ENCODE measurements at regions not wholly inside any gene's neighbourhood (a gene's known extent, or its start where the extent isn't known, plus 50 kb on each side); places are given as distances from the start of the nearest gene placed in this dataset.

DNA sequence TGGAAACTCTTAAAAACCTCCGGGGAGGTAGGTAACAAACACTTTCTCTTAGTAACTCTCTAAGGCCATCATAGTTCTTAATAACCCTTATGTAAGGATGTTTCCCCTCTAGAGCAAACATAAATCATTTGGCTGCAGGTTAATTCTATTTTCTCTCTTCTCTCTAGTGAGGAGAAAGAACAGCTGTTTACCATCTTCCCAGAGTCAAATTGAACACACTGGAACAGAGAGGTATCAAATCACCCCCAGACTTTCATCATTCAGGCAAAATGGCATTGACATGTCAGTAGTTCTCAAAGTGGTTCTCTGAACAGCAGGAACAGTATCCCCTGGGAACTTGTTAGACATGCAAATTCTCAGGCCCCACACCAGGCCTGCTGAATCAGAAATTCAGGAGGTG lies 240.7 kb downstream of the MEIS1 start:
- CTCF ChIA-PET: no interaction called here
- intact Hi-C loops (cut with micrococcal nuclease): no loop called here
- Mint-ChIP-seq H3K27me3 (ENCODE audit: low read depth) (peaks cover 6% of the 10 kb centered on the region), H3K36me3 (ENCODE audit: low read depth) (no peaks in the 10 kb centered on the region), H3K4me1 (ENCODE audit: low read depth) (no peaks in the 10 kb centered on the region), H3K9me3 (no peaks in the 10 kb centered on the region), H3K4me3 (no peak overlapping the region), H3K27ac (no peak overlapping the region)
- no peak for DNase-seq

DNA sequence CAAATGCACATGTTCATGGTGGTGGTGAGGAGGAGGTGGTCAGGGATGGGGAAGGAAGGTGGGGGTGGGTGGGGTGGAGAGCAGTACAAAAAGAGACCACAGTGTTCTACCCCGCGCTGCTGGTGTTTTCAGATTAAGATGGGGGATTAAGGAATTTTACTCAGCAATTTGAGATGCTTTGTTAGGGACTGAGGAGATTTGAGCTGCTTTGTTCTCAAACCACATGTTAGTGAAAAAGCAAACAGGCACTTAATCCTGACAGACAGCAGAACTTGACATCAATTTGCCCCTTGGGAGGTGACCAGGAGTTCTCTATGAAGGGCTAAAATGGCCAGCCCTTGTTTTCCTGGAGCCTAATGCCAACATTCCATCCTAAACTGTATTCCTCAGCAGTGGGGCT lies 244.5 kb downstream of the MEIS1 start:
- Mint-ChIP-seq H3K27ac (no peak overlapping the region), H3K4me1 (ENCODE audit: low read depth) (no peaks in the 10 kb centered on the region), H3K9me3 (no peaks in the 10 kb centered on the region), H3K27me3 (ENCODE audit: low read depth) (no peaks in the 10 kb centered on the region), H3K36me3 (ENCODE audit: low read depth) (no peaks in the 10 kb centered on the region), H3K4me3 (no peak overlapping the region)
- CTCF ChIA-PET: no interaction called here
- no peak for DNase-seq
- intact Hi-C loops (cut with micrococcal nuclease): no loop called here

- intact Hi-C loops (cut with micrococcal nuclease): no loop called here
- H3K4me1 Mint-ChIP-seq (ENCODE audit: low read depth): no peaks in the 10 kb centered on the region
- CTCF ChIA-PET: interaction anchor here (0.7 kb wide), 1 partner anchor 41 kb away, joined by 3 read pairs; no protein-coding TSS in a partner anchor
These were observed 247.6 kb downstream of the MEIS1 start for GRCh38 chr2:66682476-66682875.

GRCh38 chr2:66683064-66683463 lies 248.1 kb downstream of the MEIS1 start:
- intact Hi-C loops (cut with micrococcal nuclease): no loop called here
- H3K4me1 Mint-ChIP-seq (ENCODE audit: low read depth): no peaks in the 10 kb centered on the region
- H3K27ac Mint-ChIP-seq: no peak overlapping the region
- no peak overlapping the region for H3K4me3 Mint-ChIP-seq
- CTCF ChIA-PET: interaction anchor here (0.7 kb wide), 1 partner anchor 41 kb away, joined by 3 read pairs; no protein-coding TSS in a partner anchor
- no peaks in the 10 kb centered on the region for H3K9me3 Mint-ChIP-seq
- no peaks in the 10 kb centered on the region for H3K36me3 Mint-ChIP-seq (ENCODE audit: low read depth)
- DNase-seq: no peak
- H3K27me3 Mint-ChIP-seq (ENCODE audit: low read depth): no peaks in the 10 kb centered on the region

More at GRCh38 chr2:66682476-66682875, 247.6 kb downstream of the MEIS1 start:
- H3K4me3 Mint-ChIP-seq: no peak overlapping the region
- no peaks in the 10 kb centered on the region for H3K9me3 Mint-ChIP-seq
- no peaks in the 10 kb centered on the region for H3K36me3 Mint-ChIP-seq (ENCODE audit: low read depth)
- no peaks in the 10 kb centered on the region for H3K27me3 Mint-ChIP-seq (ENCODE audit: low read depth)
- no peak overlapping the region for H3K27ac Mint-ChIP-seq
- no peak for DNase-seq

- H3K9me3 Mint-ChIP-seq: no peaks in the 10 kb centered on the region
- H3K4me1 Mint-ChIP-seq (ENCODE audit: low read depth): no peaks in the 10 kb centered on the region
These were observed 248.7 kb downstream of the MEIS1 start for GRCh38 chr2:66683599-66683998.

DNA sequence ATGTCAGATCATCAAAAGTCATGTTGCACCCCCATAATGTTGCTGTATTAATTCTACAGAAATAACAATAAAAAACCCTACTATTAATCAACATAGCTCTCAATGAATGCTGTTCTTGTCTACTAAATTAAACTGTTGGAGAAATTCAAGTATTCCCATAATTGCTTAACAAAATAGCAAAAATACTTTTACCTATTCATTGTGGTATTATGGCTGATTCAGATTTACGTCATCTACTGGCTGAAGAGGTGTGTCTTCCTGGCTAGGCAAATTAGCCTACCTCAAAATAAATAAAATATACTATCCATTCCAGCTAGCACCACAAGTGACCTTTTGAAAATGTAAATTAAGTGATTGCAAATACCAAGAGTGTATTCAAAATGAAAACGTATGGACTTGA lies 249.4 kb downstream of the MEIS1 start:
- Mint-ChIP-seq H3K4me1 (ENCODE audit: low read depth) (no peaks in the 10 kb centered on the region), H3K27me3 (ENCODE audit: low read depth) (no peaks in the 10 kb centered on the region), H3K27ac (no peak overlapping the region), H3K4me3 (no peak overlapping the region), H3K36me3 (ENCODE audit: low read depth) (no peaks in the 10 kb centered on the region), H3K9me3 (no peaks in the 10 kb centered on the region)
- CTCF ChIA-PET: no interaction called here
- intact Hi-C loops (cut with micrococcal nuclease): no loop called here
- no peak for DNase-seq

More at GRCh38 chr2:66683599-66683998, 248.7 kb downstream of the MEIS1 start:
- no peaks in the 10 kb centered on the region for H3K36me3 Mint-ChIP-seq (ENCODE audit: low read depth)
- no peak overlapping the region for H3K4me3 Mint-ChIP-seq
- intact Hi-C loops (cut with micrococcal nuclease): no loop called here
- DNase-seq: no peak
- H3K27ac Mint-ChIP-seq: no peak overlapping the region
- CTCF ChIA-PET: no interaction called here
- no peaks in the 10 kb centered on the region for H3K27me3 Mint-ChIP-seq (ENCODE audit: low read depth)

DNA sequence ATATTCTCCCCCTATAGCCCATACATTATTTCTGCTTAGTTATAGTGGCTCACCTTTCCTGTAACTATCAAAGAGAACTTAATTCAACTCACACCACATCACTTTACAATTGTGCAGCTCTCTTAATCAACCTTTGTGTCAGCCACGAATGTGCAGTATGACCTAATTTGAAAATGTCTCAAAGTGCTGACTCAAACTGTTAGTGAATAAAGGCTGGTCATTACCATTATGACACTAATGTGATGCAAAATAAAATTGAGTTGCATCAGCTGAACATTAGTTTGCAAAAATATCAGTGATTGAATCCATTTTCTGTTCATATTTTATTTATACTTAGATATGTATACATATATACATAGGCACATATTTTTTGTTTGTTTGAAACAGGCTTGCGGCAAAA lies 251.8 kb downstream of the MEIS1 start:
- no peaks in the 10 kb centered on the region for H3K9me3 Mint-ChIP-seq
- no peaks in the 10 kb centered on the region for H3K36me3 Mint-ChIP-seq (ENCODE audit: low read depth)
- no peak overlapping the region for H3K27ac Mint-ChIP-seq
- no peaks in the 10 kb centered on the region for H3K4me1 Mint-ChIP-seq (ENCODE audit: low read depth)
- no peak overlapping the region for H3K4me3 Mint-ChIP-seq
- DNase-seq: no peak
- CTCF ChIA-PET: no interaction called here
- intact Hi-C loops (cut with micrococcal nuclease): no loop called here
- H3K27me3 Mint-ChIP-seq (ENCODE audit: low read depth): no peaks in the 10 kb centered on the region

- DNase-seq: no peak
- no peaks in the 10 kb centered on the region for H3K27me3 Mint-ChIP-seq (ENCODE audit: low read depth)
- no peaks in the 10 kb centered on the region for H3K9me3 Mint-ChIP-seq
- no peak overlapping the region for H3K27ac Mint-ChIP-seq
- no peaks in the 10 kb centered on the region for H3K36me3 Mint-ChIP-seq (ENCODE audit: low read depth)
- no peak overlapping the region for H3K4me3 Mint-ChIP-seq
- no peaks in the 10 kb centered on the region for H3K4me1 Mint-ChIP-seq (ENCODE audit: low read depth)
- intact Hi-C loops (cut with micrococcal nuclease): no loop called here
- CTCF ChIA-PET: no interaction called here
These were observed 254.0 kb downstream of the MEIS1 start for GRCh38 chr2:66688951-66689350.

- Mint-ChIP-seq H3K9me3 (no peaks in the 10 kb centered on the region), H3K4me3 (no peak overlapping the region)
- CTCF ChIA-PET: no interaction called here
These were observed 254.6 kb downstream of the MEIS1 start for GRCh38 chr2:66689456-66690051.

GRCh38 chr2:66691031-66691965 lies 256.4 kb downstream of the MEIS1 start:
- intact Hi-C loops (cut with micrococcal nuclease): no loop called here
- DNase-seq: no peak
- Mint-ChIP-seq H3K4me1 (ENCODE audit: low read depth) (no peaks in the 10 kb centered on the region), H3K4me3 (no peak overlapping the region), H3K9me3 (no peaks in the 10 kb centered on the region), H3K36me3 (ENCODE audit: low read depth) (no peaks in the 10 kb centered on the region), H3K27ac (no peak overlapping the region), H3K27me3 (ENCODE audit: low read depth) (no peaks in the 10 kb centered on the region)
- CTCF ChIA-PET: no interaction called here

More at GRCh38 chr2:66689456-66690051, 254.6 kb downstream of the MEIS1 start:
- H3K27ac Mint-ChIP-seq: no peak overlapping the region
- H3K27me3 Mint-ChIP-seq (ENCODE audit: low read depth): no peaks in the 10 kb centered on the region
- H3K4me1 Mint-ChIP-seq (ENCODE audit: low read depth): no peaks in the 10 kb centered on the region
- intact Hi-C loops (cut with micrococcal nuclease): no loop called here
- H3K36me3 Mint-ChIP-seq (ENCODE audit: low read depth): no peaks in the 10 kb centered on the region
- no peak for DNase-seq

DNA sequence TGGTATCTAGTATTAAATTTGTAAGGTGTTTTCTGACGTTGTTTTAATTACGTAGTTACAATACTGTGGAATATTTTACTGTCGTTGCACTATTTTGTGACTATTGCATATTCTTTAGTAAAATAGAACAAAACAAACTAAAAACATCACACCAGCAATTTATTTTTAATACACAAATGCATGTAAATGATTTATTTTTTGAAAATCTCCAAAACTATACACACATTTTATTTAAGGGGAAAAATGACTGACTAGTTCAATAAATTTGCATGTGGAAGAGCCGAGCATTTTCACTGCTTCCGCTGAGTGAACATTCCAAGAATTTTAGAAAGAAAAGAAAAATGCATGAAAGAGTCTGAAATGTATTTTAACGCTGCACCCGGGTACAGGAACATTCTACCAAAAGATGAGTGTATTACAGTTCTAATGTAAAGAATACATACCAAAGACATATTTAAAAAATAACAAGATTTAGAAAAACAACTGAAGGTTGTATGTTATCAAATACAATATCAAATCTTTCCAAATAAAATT lies 257.7 kb downstream of the MEIS1 start:
- H3K27ac Mint-ChIP-seq: no peak overlapping the region
- intact Hi-C loops (cut with micrococcal nuclease): no loop called here

GRCh38 chr2:66693076-66693965 lies 258.4 kb downstream of the MEIS1 start:
- H3K36me3 Mint-ChIP-seq (ENCODE audit: low read depth): no peaks in the 10 kb centered on the region
- intact Hi-C loops (cut with micrococcal nuclease): no loop called here
- H3K27ac Mint-ChIP-seq: no peak overlapping the region
- CTCF ChIA-PET: no interaction called here
- H3K4me1 Mint-ChIP-seq (ENCODE audit: low read depth): no peaks in the 10 kb centered on the region
- no peaks in the 10 kb centered on the region for H3K9me3 Mint-ChIP-seq
- H3K27me3 Mint-ChIP-seq (ENCODE audit: low read depth): no peaks in the 10 kb centered on the region
- no peak overlapping the region for H3K4me3 Mint-ChIP-seq
- no peak for DNase-seq

More for the DNA sequence above, 257.7 kb downstream of the MEIS1 start:
- H3K4me3 Mint-ChIP-seq: no peak overlapping the region
- no peaks in the 10 kb centered on the region for H3K27me3 Mint-ChIP-seq (ENCODE audit: low read depth)
- H3K9me3 Mint-ChIP-seq: no peaks in the 10 kb centered on the region
- H3K36me3 Mint-ChIP-seq (ENCODE audit: low read depth): no peaks in the 10 kb centered on the region
- CTCF ChIA-PET: no interaction called here
- H3K4me1 Mint-ChIP-seq (ENCODE audit: low read depth): no peaks in the 10 kb centered on the region
- no peak for DNase-seq
